Parathyroid adenoma (tissue), 2 donors: ENCODE measurements at regions not wholly inside any gene's neighbourhood (a gene's known extent, or its start where the extent isn't known, plus 50 kb on each side); places are given as distances from the start of the nearest gene placed in this dataset.

Experiments
- H2AFZ ChIP-seq: fragments of 300-600 bp; sonication (generic); one replicate; pipeline ENCODE4 v1.7.0; 2017; ENCODE audit warnings: antibody characterized with exemption, mild to moderate bottlenecking
- H3K27ac ChIP-seq: fragments of 300-600 bp; sonication (generic); one replicate; pipeline ENCODE4 v1.7.0; 2017
- H3K27me3 ChIP-seq: fragments of 300-600 bp; sonication (generic); one replicate; pipeline ENCODE4 v1.7.0; 2017; ENCODE audit warnings: low read length; ENCODE audit not compliant: control insufficient read depth, insufficient read depth
- H3K36me3 ChIP-seq: fragments of 300-600 bp; sonication (generic); one replicate; pipeline ENCODE4 v1.7.0; 2017; ENCODE audit warnings: low read length; ENCODE audit not compliant: control insufficient read depth, insufficient read depth
- H3K4me1 ChIP-seq: fragments of 300-600 bp; sonication (generic); one replicate; pipeline ENCODE4 v1.7.0; 2017; ENCODE audit warnings: control low read depth
- H3K4me2 ChIP-seq: fragments of 300-600 bp; sonication (generic); one replicate; pipeline ENCODE4 v1.7.0; 2017; ENCODE audit warnings: low read length
- H3K4me3 ChIP-seq: fragments of 300-600 bp; sonication (generic); one replicate; pipeline ENCODE4 v1.7.0; 2017; ENCODE audit warnings: low read depth, low read length
- H3K79me2 ChIP-seq: fragments of 300-600 bp; sonication (generic); one replicate; pipeline ENCODE4 v1.7.0; 2017; ENCODE audit warnings: control low read depth
- H3K9ac ChIP-seq: fragments of 300-600 bp; sonication (generic); one replicate; pipeline ENCODE4 v1.7.0; 2017; ENCODE audit warnings: mild to moderate bottlenecking
- H3K9me3 ChIP-seq: fragments of 300-600 bp; sonication (generic); one replicate; pipeline ENCODE4 v1.7.0; 2017; ENCODE audit warnings: low read length; ENCODE audit not compliant: control insufficient read depth
- CTCF ChIP-seq: fragments of 300-600 bp; sonication (generic); IDR thresholded peaks from one replicate; pipeline ENCODE4 v1.7.0; 2017; ENCODE audit warnings: antibody characterized with exemption, mild to moderate bottlenecking
- donor health status: primary hyperparathyroidism.

GRCh38 chr12:58554522-58555157 lies 365.7 kb downstream of the LRIG3 start:
- no peaks in the 10 kb centered on the region for H3K36me3 ChIP-seq
- H3K4me1 ChIP-seq: no peaks in the 10 kb centered on the region
- H3K27ac ChIP-seq: no peak overlapping the region
- H3K4me3 ChIP-seq: no peak overlapping the region
- no peak for TF ChIP-seq CTCF
- no peak overlapping the region for H2AFZ ChIP-seq
- H3K79me2 ChIP-seq: no peaks in the 10 kb centered on the region
- no peak overlapping the region for H3K9ac ChIP-seq
- no peaks in the 10 kb centered on the region for H3K27me3 ChIP-seq
- H3K9me3 ChIP-seq: no peaks in the 10 kb centered on the region
- no peak overlapping the region for H3K4me2 ChIP-seq

GRCh38 chr12:58557171-58557570 lies 363.1 kb downstream of the LRIG3 start:
- no peaks in the 10 kb centered on the region for H3K27me3 ChIP-seq
- no peaks in the 10 kb centered on the region for H3K36me3 ChIP-seq
- no peaks in the 10 kb centered on the region for H3K79me2 ChIP-seq
- H3K9me3 ChIP-seq: no peaks in the 10 kb centered on the region
- H3K4me2 ChIP-seq: no peak overlapping the region
- H3K9ac ChIP-seq: no peak overlapping the region
- H2AFZ ChIP-seq: no peak overlapping the region
- TF ChIP-seq CTCF: no peak
- H3K4me3 ChIP-seq: no peak overlapping the region
- H3K27ac ChIP-seq: no peak overlapping the region
- no peaks in the 10 kb centered on the region for H3K4me1 ChIP-seq

GRCh38 chr12:58557661-58558060 lies 362.6 kb downstream of the LRIG3 start:
- no peak for TF ChIP-seq CTCF
- H3K4me2 ChIP-seq: no peak overlapping the region

GRCh38 chr12:58563621-58564020 lies 356.7 kb downstream of the LRIG3 start:
- H3K36me3 ChIP-seq: no peaks in the 10 kb centered on the region
- H2AFZ ChIP-seq: no peak overlapping the region
- TF ChIP-seq CTCF: no peak
- no peaks in the 10 kb centered on the region for H3K4me1 ChIP-seq
- H3K4me2 ChIP-seq: no peak overlapping the region
- no peaks in the 10 kb centered on the region for H3K9me3 ChIP-seq
- no peaks in the 10 kb centered on the region for H3K27me3 ChIP-seq
- H3K27ac ChIP-seq: no peak overlapping the region
- H3K4me3 ChIP-seq: no peak overlapping the region
- H3K9ac ChIP-seq: no peak overlapping the region
- no peaks in the 10 kb centered on the region for H3K79me2 ChIP-seq

More at GRCh38 chr12:58557661-58558060, 362.6 kb downstream of the LRIG3 start:
- H3K27ac ChIP-seq: no peak overlapping the region
- H3K9me3 ChIP-seq: no peaks in the 10 kb centered on the region
- H2AFZ ChIP-seq: no peak overlapping the region
- no peak overlapping the region for H3K9ac ChIP-seq
- no peaks in the 10 kb centered on the region for H3K79me2 ChIP-seq
- no peaks in the 10 kb centered on the region for H3K36me3 ChIP-seq
- H3K4me3 ChIP-seq: no peak overlapping the region
- H3K27me3 ChIP-seq: no peaks in the 10 kb centered on the region
- H3K4me1 ChIP-seq: no peaks in the 10 kb centered on the region

- H3K9ac ChIP-seq: no peak overlapping the region
- H2AFZ ChIP-seq: no peak overlapping the region
- no peaks in the 10 kb centered on the region for H3K79me2 ChIP-seq
- H3K27me3 ChIP-seq: no peaks in the 10 kb centered on the region
- H3K4me1 ChIP-seq: no peaks in the 10 kb centered on the region
- no peaks in the 10 kb centered on the region for H3K9me3 ChIP-seq
- H3K4me3 ChIP-seq: no peak overlapping the region
- H3K4me2 ChIP-seq: no peak overlapping the region
- H3K36me3 ChIP-seq: no peaks in the 10 kb centered on the region
- H3K27ac ChIP-seq: no peak overlapping the region
- TF ChIP-seq CTCF: no peak
Observed at GRCh38 chr12:58564721-58565120, 355.6 kb downstream of the LRIG3 start.
